Activated CD8-positive, alpha-beta T cell treated with anti-CD3 and anti-CD28 coated beads, Interleukin-2, amount 10 ng/mL, durations not matched to agents 7 days and 5 days (primary cell): ENCODE measurements at regions not wholly inside any gene's neighbourhood (a gene's known extent, or its start where the extent isn't known, plus 50 kb on each side); places are given as distances from the start of the nearest gene placed in this dataset.

Source experiments
- ATAC-seq: fragments of 150-1000 bp; cut with Tn5 transposase; one replicate; pipeline ENCODE4 v1.10.0; 2021; ENCODE audit warnings: moderate library complexity
- CTCF ChIA-PET: fragments of 350-600 bp; sonication (Branson Sonifier 250); formaldehyde crosslinking; loops from one replicate; lab custom pipeline; 2021; ENCODE audit warnings: antibody characterized with exemption; lab: Charles Lee
- POLR2A ChIA-PET: fragments of 350-600 bp; sonication (Branson Sonifier 250); formaldehyde crosslinking; loops from one replicate; lab custom pipeline; 2021; ENCODE audit warnings: antibody characterized with exemption; lab: Charles Lee
- DNase-seq: peaks from one replicate; pipeline ENCODE4 v3.0.0-alpha.2; 2020
- H3K27ac Mint-ChIP-seq: one replicate; pipeline ENCODE4 v1.8.0; 2021; ENCODE audit warnings: mild to moderate bottlenecking, mixed read lengths
- H3K27me3 Mint-ChIP-seq: one replicate; pipeline ENCODE4 v1.8.0; 2021; ENCODE audit warnings: low read depth, mixed read lengths
- H3K36me3 Mint-ChIP-seq: one replicate; pipeline ENCODE4 v1.8.0; 2021; ENCODE audit warnings: low read depth, mixed read lengths
- H3K4me1 Mint-ChIP-seq: one replicate; pipeline ENCODE4 v1.8.0; 2021; ENCODE audit warnings: low read depth, mixed read lengths
- H3K4me3 Mint-ChIP-seq: one replicate; pipeline ENCODE4 v1.8.0; 2021; ENCODE audit warnings: mild to moderate bottlenecking, mixed read lengths
- H3K9me3 Mint-ChIP-seq: one replicate; pipeline ENCODE4 v1.8.0; 2022; ENCODE audit warnings: mixed read lengths; ENCODE audit not compliant: insufficient read depth

- no peaks in the 10 kb centered on the region for H3K36me3 Mint-ChIP-seq
- H3K4me3 Mint-ChIP-seq = no peak overlapping the region
- no peak for ATAC-seq
- H3K9me3 Mint-ChIP-seq = peaks cover 24% of the 10 kb centered on the region
- H3K27me3 Mint-ChIP-seq = no peaks in the 10 kb centered on the region
- no peak overlapping the region for H3K27ac Mint-ChIP-seq
- POLR2A ChIA-PET = no interaction called here
- CTCF ChIA-PET = no interaction called here
- no peaks in the 10 kb centered on the region for H3K4me1 Mint-ChIP-seq
- no peak for DNase-seq
These were observed 877.7 kb upstream of the CDH8 start for GRCh38 chr16:62913924-62914323.

GRCh38 chr16:62913333-62913732 lies 877.1 kb upstream of the CDH8 start:
- no peak for DNase-seq
- H3K27ac Mint-ChIP-seq = no peak overlapping the region

DNA sequence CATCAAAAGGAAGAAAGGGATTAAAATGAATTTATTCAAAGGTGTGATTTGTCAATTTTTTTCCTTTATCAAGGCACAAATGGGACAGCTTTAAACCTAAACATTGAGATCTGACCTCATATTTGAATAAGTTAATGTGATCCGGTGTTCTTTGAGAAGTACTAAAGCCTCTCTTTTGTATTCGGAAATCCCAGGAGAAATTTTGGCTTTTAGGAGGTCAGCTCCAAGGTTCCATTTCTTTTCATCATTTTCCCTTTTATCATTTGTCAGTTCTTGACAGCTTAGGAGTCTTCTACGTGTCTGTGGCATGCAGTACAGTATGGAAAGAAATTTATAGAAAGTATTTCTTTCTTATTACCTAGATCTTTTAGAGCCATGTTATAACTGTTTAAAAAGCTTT lies 873.4 kb upstream of the CDH8 start:
- no peak overlapping the region for H3K27ac Mint-ChIP-seq
- H3K4me3 Mint-ChIP-seq = no peak overlapping the region
- CTCF ChIA-PET = no interaction called here
- H3K9me3 Mint-ChIP-seq = peaks cover 29% of the 10 kb centered on the region
- POLR2A ChIA-PET = no interaction called here
- DNase-seq (no peak), ATAC-seq (no peak)
- H3K4me1 Mint-ChIP-seq = no peaks in the 10 kb centered on the region
- no peaks in the 10 kb centered on the region for H3K27me3 Mint-ChIP-seq
- no peaks in the 10 kb centered on the region for H3K36me3 Mint-ChIP-seq

More at GRCh38 chr16:62913333-62913732, 877.1 kb upstream of the CDH8 start:
- ATAC-seq = no peak
- Mint-ChIP-seq H3K4me3 (no peak overlapping the region), H3K36me3 (no peaks in the 10 kb centered on the region), H3K9me3 (peaks cover 20% of the 10 kb centered on the region), H3K4me1 (no peaks in the 10 kb centered on the region), H3K27me3 (no peaks in the 10 kb centered on the region)
- ChIA-PET POLR2A (no interaction called here), CTCF (no interaction called here)

DNA sequence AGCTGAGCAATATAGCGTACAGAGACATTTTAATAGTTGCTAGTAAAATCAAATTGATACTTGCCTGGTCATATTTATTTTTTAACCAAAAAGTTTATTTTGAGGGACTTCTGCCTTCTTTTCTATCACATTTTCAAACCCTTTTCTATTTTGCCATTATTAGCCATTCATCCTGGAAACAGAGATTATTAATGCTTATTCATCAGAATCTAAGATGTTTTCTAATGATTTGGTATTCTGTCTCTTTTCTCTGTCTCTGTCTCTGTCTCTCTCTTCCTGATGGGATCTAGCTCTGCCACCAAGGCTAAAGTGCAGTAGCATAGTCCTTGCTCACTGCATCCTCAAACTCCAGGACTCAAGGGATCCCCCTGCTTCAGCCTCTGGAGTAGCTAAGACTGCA lies 871.3 kb upstream of the CDH8 start:
- H3K27me3 Mint-ChIP-seq = no peaks in the 10 kb centered on the region
- no peak overlapping the region for H3K4me3 Mint-ChIP-seq
- H3K9me3 Mint-ChIP-seq = peaks cover 30% of the 10 kb centered on the region
- no peaks in the 10 kb centered on the region for H3K36me3 Mint-ChIP-seq
- POLR2A ChIA-PET = no interaction called here
- H3K4me1 Mint-ChIP-seq = no peaks in the 10 kb centered on the region
- H3K27ac Mint-ChIP-seq = no peak overlapping the region
- ATAC-seq = no peak
- no peak for DNase-seq
- CTCF ChIA-PET = no interaction called here

DNA sequence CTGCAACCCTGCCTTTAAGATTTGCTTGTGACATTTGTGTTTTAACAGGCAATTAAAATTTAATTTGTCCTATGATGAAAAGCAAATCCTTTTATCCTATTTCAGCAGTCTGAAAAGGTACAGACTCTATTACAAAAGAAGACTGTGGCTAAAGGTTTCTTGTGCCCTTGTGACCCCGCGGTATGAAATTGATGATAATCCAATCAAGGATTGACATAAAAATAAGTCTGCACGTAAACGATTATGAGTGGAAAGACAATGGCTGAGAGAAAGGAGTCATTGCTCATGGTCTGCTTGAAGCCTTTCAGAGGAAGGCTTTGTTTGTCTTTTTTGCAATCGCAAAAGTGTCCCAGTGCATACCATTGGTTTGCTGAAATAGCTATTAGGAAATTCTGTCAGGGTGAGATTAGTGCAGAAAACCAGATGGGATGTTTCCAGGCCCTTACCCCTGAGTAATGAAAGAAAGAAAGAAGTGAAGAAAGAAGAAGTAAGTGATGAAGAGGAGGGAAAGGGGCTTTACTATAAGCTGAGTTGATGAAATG lies 867.8 kb upstream of the CDH8 start:
- Mint-ChIP-seq H3K27me3 (no peaks in the 10 kb centered on the region), H3K4me1 (no peaks in the 10 kb centered on the region), H3K4me3 (no peak overlapping the region), H3K27ac (no peak overlapping the region), H3K36me3 (no peaks in the 10 kb centered on the region), H3K9me3 (peaks cover 31% of the 10 kb centered on the region)
- DNase-seq (no peak), ATAC-seq (no peak)
- ChIA-PET CTCF (no interaction called here), POLR2A (no interaction called here)

GRCh38 chr16:62899737-62900136 lies 863.5 kb upstream of the CDH8 start:
- DNase-seq (no peak), ATAC-seq (no peak)
- Mint-ChIP-seq H3K27ac (no peak overlapping the region), H3K9me3 (peaks cover 32% of the 10 kb centered on the region), H3K27me3 (no peaks in the 10 kb centered on the region), H3K4me3 (no peak overlapping the region), H3K36me3 (no peaks in the 10 kb centered on the region), H3K4me1 (no peaks in the 10 kb centered on the region)
- ChIA-PET CTCF (no interaction called here), POLR2A (no interaction called here)

- no peak overlapping the region for H3K4me3 Mint-ChIP-seq
- no peak overlapping the region for H3K27ac Mint-ChIP-seq
- no peaks in the 10 kb centered on the region for H3K27me3 Mint-ChIP-seq
- no peak for ATAC-seq
- no peak for DNase-seq
- CTCF ChIA-PET = no interaction called here
- peaks cover 27% of the 10 kb centered on the region for H3K9me3 Mint-ChIP-seq
- no peaks in the 10 kb centered on the region for H3K4me1 Mint-ChIP-seq
- H3K36me3 Mint-ChIP-seq = no peaks in the 10 kb centered on the region
- POLR2A ChIA-PET = no interaction called here
These were observed 852.9 kb upstream of the CDH8 start for GRCh38 chr16:62889097-62889496.

DNA sequence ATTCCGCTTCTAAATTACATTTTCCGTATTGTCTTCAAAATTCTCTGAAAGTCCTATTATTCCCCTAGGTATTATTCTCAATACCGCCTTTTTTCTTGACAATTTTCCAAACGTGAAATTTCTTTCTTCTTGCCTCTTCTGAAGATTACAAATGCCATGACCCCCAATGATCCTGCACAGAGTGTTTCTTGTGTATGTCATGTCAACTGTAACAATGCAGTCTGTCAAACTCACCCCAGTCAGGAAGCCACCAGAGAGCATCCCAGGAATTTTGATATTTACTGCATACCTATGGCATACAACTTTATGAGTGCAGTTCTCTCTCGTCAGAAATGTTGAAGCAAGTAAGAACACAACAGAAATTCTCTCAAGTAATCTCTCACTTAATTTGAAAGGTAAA lies 847.3 kb upstream of the CDH8 start:
- ATAC-seq (no peak), DNase-seq (no peak)
- H3K36me3 Mint-ChIP-seq = no peaks in the 10 kb centered on the region
- no peaks in the 10 kb centered on the region for H3K27me3 Mint-ChIP-seq
- H3K27ac Mint-ChIP-seq = no peak overlapping the region
- ChIA-PET POLR2A (no interaction called here), CTCF (no interaction called here)
- H3K4me3 Mint-ChIP-seq = no peak overlapping the region
- H3K9me3 Mint-ChIP-seq = peaks cover 25% of the 10 kb centered on the region
- no peaks in the 10 kb centered on the region for H3K4me1 Mint-ChIP-seq

DNA sequence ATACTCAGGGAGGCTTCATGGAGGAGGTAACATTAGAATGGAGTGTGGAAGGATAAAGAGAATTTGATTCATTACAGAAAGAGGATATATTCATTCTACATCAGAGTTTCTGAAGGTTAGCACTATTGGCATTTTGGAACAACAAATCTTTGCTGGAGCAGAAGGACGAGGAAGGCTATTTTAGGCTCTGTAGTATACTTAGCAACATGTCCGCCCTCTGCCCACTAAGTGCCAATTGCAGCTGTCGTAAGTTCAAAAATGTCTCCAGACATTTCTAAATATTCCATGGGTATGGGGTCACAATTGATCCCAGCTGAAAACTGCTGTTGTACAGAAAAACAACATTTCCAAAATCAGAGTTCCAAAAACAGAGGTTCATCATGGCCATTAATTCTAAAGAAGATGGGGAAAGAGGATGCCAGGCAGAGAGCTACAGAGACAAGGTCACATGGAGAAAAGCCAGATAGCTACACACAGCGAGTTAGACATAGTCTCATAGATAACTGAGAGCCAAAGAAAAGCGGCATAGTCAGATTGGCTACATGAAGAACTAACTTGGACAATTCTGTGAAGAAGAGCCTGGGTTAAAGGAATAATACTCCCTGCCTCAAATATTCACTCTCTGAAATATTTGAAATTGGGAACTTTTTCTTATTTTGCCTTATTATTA lies 846.4 kb upstream of the CDH8 start:
- Mint-ChIP-seq H3K27ac (no peak overlapping the region), H3K9me3 (peaks cover 25% of the 10 kb centered on the region), H3K27me3 (no peaks in the 10 kb centered on the region), H3K36me3 (no peaks in the 10 kb centered on the region), H3K4me1 (no peaks in the 10 kb centered on the region), H3K4me3 (no peak overlapping the region)
- CTCF ChIA-PET = no interaction called here
- ATAC-seq (no peak), DNase-seq (no peak)
- POLR2A ChIA-PET = no interaction called here

GRCh38 chr16:62876133-62876532 lies 839.9 kb upstream of the CDH8 start:
- no peak for ATAC-seq
- no peak overlapping the region for H3K4me3 Mint-ChIP-seq
- POLR2A ChIA-PET = no interaction called here

DNA sequence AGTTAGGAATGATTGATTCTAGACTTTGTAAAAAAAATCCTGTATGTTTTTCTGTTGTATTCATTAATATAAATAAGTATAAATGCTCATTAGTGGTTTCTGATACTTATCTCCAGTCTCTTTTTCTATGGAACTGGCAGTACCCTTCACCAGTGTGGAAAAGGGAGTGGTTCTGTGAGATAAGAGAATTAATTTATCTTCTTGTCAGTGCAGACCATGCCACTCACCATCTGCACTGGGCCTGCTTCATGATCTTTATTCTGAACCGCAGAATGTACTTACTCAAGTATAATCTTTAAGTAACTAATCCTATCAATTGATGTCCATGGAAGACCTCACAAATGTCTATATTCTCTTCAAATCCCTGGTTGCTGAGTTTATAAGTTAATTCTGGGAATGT lies 836.1 kb upstream of the CDH8 start:
- ChIA-PET CTCF (no interaction called here), POLR2A (no interaction called here)
- peaks cover 24% of the 10 kb centered on the region for H3K9me3 Mint-ChIP-seq
- H3K36me3 Mint-ChIP-seq = no peaks in the 10 kb centered on the region
- DNase-seq (no peak), ATAC-seq (no peak)
- no peaks in the 10 kb centered on the region for H3K4me1 Mint-ChIP-seq
- no peak overlapping the region for H3K27ac Mint-ChIP-seq
- no peak overlapping the region for H3K4me3 Mint-ChIP-seq
- H3K27me3 Mint-ChIP-seq = no peaks in the 10 kb centered on the region

More at GRCh38 chr16:62876133-62876532, 839.9 kb upstream of the CDH8 start:
- Mint-ChIP-seq H3K27ac (no peak overlapping the region), H3K4me1 (no peaks in the 10 kb centered on the region), H3K27me3 (no peaks in the 10 kb centered on the region), H3K36me3 (no peaks in the 10 kb centered on the region), H3K9me3 (peaks cover 25% of the 10 kb centered on the region)
- CTCF ChIA-PET = no interaction called here
- no peak for DNase-seq

DNA sequence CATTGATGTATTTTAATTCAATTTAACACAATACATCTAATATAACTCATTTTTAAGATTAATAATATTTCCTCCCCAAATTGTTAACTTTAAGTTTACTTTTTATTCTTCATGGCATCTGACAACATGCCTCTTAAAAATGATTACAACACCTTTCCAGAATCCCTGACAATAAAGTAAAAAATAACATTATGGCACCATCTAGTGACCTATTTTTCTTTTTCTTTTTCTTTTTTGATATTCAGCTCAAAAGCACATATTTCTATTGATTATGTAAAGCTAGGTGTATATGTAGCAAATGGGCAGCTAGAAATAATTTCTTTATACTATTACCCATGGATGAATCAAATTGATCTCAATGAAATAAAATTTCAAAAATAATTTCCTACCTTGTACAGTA lies 834.3 kb upstream of the CDH8 start:
- peaks cover 18% of the 10 kb centered on the region for H3K9me3 Mint-ChIP-seq
- H3K27me3 Mint-ChIP-seq = no peaks in the 10 kb centered on the region
- no peaks in the 10 kb centered on the region for H3K36me3 Mint-ChIP-seq
- ChIA-PET CTCF (no interaction called here), POLR2A (no interaction called here)
- no peak overlapping the region for H3K4me3 Mint-ChIP-seq
- DNase-seq (no peak), ATAC-seq (no peak)
- H3K4me1 Mint-ChIP-seq = no peaks in the 10 kb centered on the region
- no peak overlapping the region for H3K27ac Mint-ChIP-seq

- H3K27ac Mint-ChIP-seq = no peak overlapping the region
- ATAC-seq (no peak), DNase-seq (no peak)
- POLR2A ChIA-PET = no interaction called here
- H3K4me3 Mint-ChIP-seq = no peak overlapping the region
- CTCF ChIA-PET = no interaction called here
- peaks cover 18% of the 10 kb centered on the region for H3K9me3 Mint-ChIP-seq
- no peaks in the 10 kb centered on the region for H3K27me3 Mint-ChIP-seq
- H3K36me3 Mint-ChIP-seq = no peaks in the 10 kb centered on the region
- H3K4me1 Mint-ChIP-seq = no peaks in the 10 kb centered on the region
These were observed 833.6 kb upstream of the CDH8 start for GRCh38 chr16:62869837-62870236.
